Neuronal stem cell (in vitro differentiated cells): ENCODE measurements at regions not wholly inside any gene's neighbourhood (a gene's known extent, or its start where the extent isn't known, plus 50 kb on each side); places are given as distances from the start of the nearest gene placed in this dataset.

ENCODE experiments used
- DNase-seq: peaks from one replicate; pipeline ENCODE4 v3.0.0-alpha.2; 2013; ENCODE audit warnings: low spot score
- H2AFZ ChIP-seq: one replicate; pipeline ENCODE4 v1.6.1; 2013; ENCODE audit warnings: mild to moderate bottlenecking, low read length, inconsistent platforms
- H2AK5ac ChIP-seq: 2 replicates; pipeline ENCODE4 v1.6.1; 2013; ENCODE audit warnings: low read depth, mild to moderate bottlenecking, inconsistent platforms, low read length, moderate library complexity, mixed read lengths
- H2BK120ac ChIP-seq: 2 replicates; pipeline ENCODE4 v1.6.1; 2013; ENCODE audit warnings: low read depth, mild to moderate bottlenecking, inconsistent platforms, low read length, moderate library complexity, mixed read lengths
- H2BK12ac ChIP-seq: one replicate; pipeline ENCODE4 v1.6.1; 2013; ENCODE audit warnings: low read length, inconsistent platforms
- H2BK15ac ChIP-seq: 2 replicates; pipeline ENCODE4 v1.6.1; 2013; ENCODE audit warnings: mild to moderate bottlenecking, low read length, inconsistent platforms, mixed read lengths
- H2BK5ac ChIP-seq: one replicate; pipeline ENCODE4 v1.6.1; 2013; ENCODE audit warnings: inconsistent platforms, mild to moderate bottlenecking, low read length, moderate library complexity
- H3K14ac ChIP-seq: one replicate; pipeline ENCODE4 v1.6.1; 2013; ENCODE audit warnings: low read length, inconsistent platforms
- H3K18ac ChIP-seq: 2 replicates; pipeline ENCODE4 v1.6.1; 2013; ENCODE audit warnings: low read length, inconsistent platforms
- H3K23ac ChIP-seq: 2 replicates; pipeline ENCODE4 v1.6.1; 2013; ENCODE audit warnings: low read depth, mild to moderate bottlenecking, mixed read lengths, low read length, inconsistent platforms; ENCODE audit not compliant: poor library complexity
- H3K27ac ChIP-seq: replicated peaks from 3 replicates; pipeline ENCODE4 v1.5.1; 2013; ENCODE audit warnings: low read length, inconsistent platforms
- H3K27me3 ChIP-seq, 3 experiments: 2 replicates each; pipeline ENCODE4 v1.6.1; 2013; ENCODE audit warnings: low read length in 3 of 3, mild to moderate bottlenecking in 2 of 3, inconsistent platforms in 1 of 3, low read depth in 1 of 3, mixed read lengths in 1 of 3, moderate library complexity in 1 of 3; ENCODE audit not compliant: control insufficient read depth in 3 of 3, insufficient read depth in 3 of 3
- H3K36me3 ChIP-seq, 2 donors: replicated peaks in 1 of 2; 2 replicates each; pipeline ENCODE4 v1.6.1; 2013; ENCODE audit warnings: low read length in 2 of 2; ENCODE audit not compliant: control insufficient read depth in 2 of 2, insufficient read depth in 2 of 2
- H3K4ac ChIP-seq: 2 replicates; pipeline ENCODE4 v1.6.1; 2013; ENCODE audit warnings: inconsistent platforms, mild to moderate bottlenecking, low read length, moderate library complexity
- H3K4me1 ChIP-seq, 2 donors: 1 replicate in 1 of 2; 2 replicates in 1 of 2; pipeline ENCODE4 v1.6.1; 2013; ENCODE audit warnings: low read length in 2 of 2, low read depth in 1 of 2; ENCODE audit not compliant: control insufficient read depth in 2 of 2, insufficient read depth in 1 of 2
- H3K4me2 ChIP-seq: one replicate; pipeline ENCODE4 v1.6.1; 2013; ENCODE audit warnings: mild to moderate bottlenecking, low read length, inconsistent platforms; ENCODE audit not compliant: insufficient read depth, poor library complexity, severe bottlenecking
- H3K4me3 ChIP-seq, 2 donors: 2 replicates each; pipeline ENCODE4 v1.5.1; 2013; ENCODE audit warnings: low read length in 2 of 2, mild to moderate bottlenecking in 2 of 2, inconsistent platforms in 1 of 2, moderate library complexity in 1 of 2
- H3K79me1 ChIP-seq: one replicate; pipeline ENCODE4 v1.6.1; 2013; ENCODE audit warnings: low read depth, mild to moderate bottlenecking, inconsistent platforms, low read length, moderate library complexity
- H3K9ac ChIP-seq: one replicate; pipeline ENCODE4 v1.6.1; 2013; ENCODE audit warnings: mild to moderate bottlenecking, low read depth, low read length, inconsistent platforms; ENCODE audit not compliant: poor library complexity
- H3K9me3 ChIP-seq, 2 donors: replicated peaks in 1 of 2; 2 replicates each; pipeline versions ENCODE3 to v1.6.1; 2013; ENCODE audit warnings: low read length in 2 of 2, mild to moderate bottlenecking in 2 of 2, inconsistent platforms in 1 of 2, low read depth in 1 of 2, mixed read lengths in 1 of 2, moderate library complexity in 1 of 2; ENCODE audit not compliant: control insufficient read depth in 2 of 2, insufficient read depth in 1 of 2
- H4K8ac ChIP-seq: one replicate; pipeline ENCODE4 v1.6.1; 2013; ENCODE audit warnings: low read depth, mild to moderate bottlenecking, inconsistent platforms, low read length, moderate library complexity
- H4K91ac ChIP-seq: one replicate; pipeline ENCODE4 v1.6.1; 2013; ENCODE audit warnings: low read length, low read depth, mild to moderate bottlenecking, inconsistent platforms; ENCODE audit not compliant: poor library complexity
- WGBS, 2 donors: extraction: QIAGEN DNeasy Blood & Tissue Kit; methylation state at CpG; one replicate each; pipeline ENCODE4 v1.1.7; 2013; ENCODE audit warnings: missing lambda C conversion rate in 2 of 2, mixed read lengths in 1 of 2; ENCODE audit not compliant: insufficient read length in 2 of 2, insufficient replicate concordance in 1 of 2; ENCODE audit errors: extremely low coverage in 2 of 2; 5-methylcytosine and 5-hydroxymethylcytosine counted together

GRCh38 chr6:128801621-128802020 is 81.3 kb upstream of the LAMA2 start:
- Histone ChIP-seq H3K79me1 (no peaks in the 10 kb centered on the region), H3K36me3 (no peaks in the 10 kb centered on the region), H3K18ac (no peak overlapping the region), H3K9me3 (no peaks in the 10 kb centered on the region), H3K9ac (no peak overlapping the region), H2BK15ac (no peak overlapping the region), H3K4me1 (no peaks in the 10 kb centered on the region), H2AFZ (no peak overlapping the region), H3K27ac (no peak overlapping the region), H2BK12ac (no peak overlapping the region), H3K4me3 (no peak overlapping the region), H4K8ac (no peak overlapping the region), H3K4me2 (no peak overlapping the region), H2BK5ac (no peak overlapping the region), H3K27me3 (no peaks in the 10 kb centered on the region), H4K91ac (no peak overlapping the region), H2AK5ac (no peak overlapping the region), H3K14ac (no peak overlapping the region), H3K23ac (no peak overlapping the region), H2BK120ac (no peak overlapping the region), H3K4ac (no peak overlapping the region)
- no peak for DNase-seq

GRCh38 chr6:128784266-128784665 is 98.7 kb upstream of the LAMA2 start:
- no peak overlapping the region for H2BK5ac ChIP-seq
- H4K8ac ChIP-seq, result no peak overlapping the region
- H2BK15ac ChIP-seq, result no peak overlapping the region
- no peak overlapping the region for H4K91ac ChIP-seq
- no peak overlapping the region for H2BK12ac ChIP-seq
- no peak overlapping the region for H3K4me3 ChIP-seq
- H3K4me2 ChIP-seq, result no peak overlapping the region
- no peak overlapping the region for H3K27ac ChIP-seq
- no peak for DNase-seq
- no CpG with 5 or more reads among the region's 3 CpGs for WGBS, 2 donors
- no peaks in the 10 kb centered on the region for H3K79me1 ChIP-seq
- no peaks in the 10 kb centered on the region for H3K4me1 ChIP-seq
- H3K9me3 ChIP-seq, result no peaks in the 10 kb centered on the region
- H2AK5ac ChIP-seq, result no peak overlapping the region
- no peak overlapping the region for H2BK120ac ChIP-seq
- no peak overlapping the region for H3K4ac ChIP-seq
- no peaks in the 10 kb centered on the region for H3K27me3 ChIP-seq
- no peak overlapping the region for H3K14ac ChIP-seq
- H2AFZ ChIP-seq, result no peak overlapping the region
- H3K9ac ChIP-seq, result no peak overlapping the region
- H3K36me3 ChIP-seq, result no peaks in the 10 kb centered on the region
- H3K18ac ChIP-seq, result no peak overlapping the region
- no peak overlapping the region for H3K23ac ChIP-seq

- no peak overlapping the region for H4K8ac ChIP-seq
- H3K14ac ChIP-seq, result no peak overlapping the region
- no peaks in the 10 kb centered on the region for H3K4me1 ChIP-seq
- no peak overlapping the region for H3K27ac ChIP-seq
- H3K9ac ChIP-seq, result no peak overlapping the region
- no peak overlapping the region for H2AFZ ChIP-seq
- H2BK120ac ChIP-seq, result no peak overlapping the region
- H3K4me2 ChIP-seq, result no peak overlapping the region
- no peak overlapping the region for H2BK15ac ChIP-seq
- no peaks in the 10 kb centered on the region for H3K36me3 ChIP-seq
- no CpG with 5 or more reads among the region's 2 CpGs for WGBS, 2 donors
- H2BK5ac ChIP-seq, result no peak overlapping the region
- H3K9me3 ChIP-seq, result peaks cover 0 to 3% of the 10 kb centered on the region in 2 donors
- no peak overlapping the region for H3K4me3 ChIP-seq
- H3K27me3 ChIP-seq, result no peaks in the 10 kb centered on the region
- H2AK5ac ChIP-seq, result no peak overlapping the region
- no peak overlapping the region for H3K23ac ChIP-seq
- no peak overlapping the region for H3K4ac ChIP-seq
- no peak for DNase-seq
- no peaks in the 10 kb centered on the region for H3K79me1 ChIP-seq
- peak overlapping the region; percentile 28 for H3K18ac ChIP-seq
- no peak overlapping the region for H4K91ac ChIP-seq
- H2BK12ac ChIP-seq, result no peak overlapping the region
These were observed 114.8 kb upstream of the LAMA2 start for GRCh38 chr6:128768187-128768586.

GRCh38 chr6:128767705-128768104 is 115.2 kb upstream of the LAMA2 start:
- no CpG with 5 or more reads among the region's 1 CpG for WGBS, 2 donors
- H3K4ac ChIP-seq, result no peak overlapping the region
- no peak overlapping the region for H3K4me3 ChIP-seq

More at GRCh38 chr6:128767705-128768104, 115.2 kb upstream of the LAMA2 start:
- no peak overlapping the region for H3K27ac ChIP-seq
- no peaks in the 10 kb centered on the region for H3K4me1 ChIP-seq
- H2AFZ ChIP-seq, result no peak overlapping the region
- peak overlapping the region; percentile 28 for H3K18ac ChIP-seq
- no peaks in the 10 kb centered on the region for H3K79me1 ChIP-seq
- no peak overlapping the region for H2BK12ac ChIP-seq
- no peak overlapping the region for H3K23ac ChIP-seq
- no peak overlapping the region for H4K8ac ChIP-seq
- no peak overlapping the region for H4K91ac ChIP-seq
- H2AK5ac ChIP-seq, result no peak overlapping the region
- H3K36me3 ChIP-seq, result no peaks in the 10 kb centered on the region
- DNase-seq, result no peak
- no peak overlapping the region for H2BK120ac ChIP-seq
- H3K27me3 ChIP-seq, result no peaks in the 10 kb centered on the region
- peaks cover 0 to 3% of the 10 kb centered on the region in 2 donors for H3K9me3 ChIP-seq
- no peak overlapping the region for H3K14ac ChIP-seq
- no peak overlapping the region for H3K9ac ChIP-seq
- no peak overlapping the region for H2BK5ac ChIP-seq
- no peak overlapping the region for H3K4me2 ChIP-seq
- H2BK15ac ChIP-seq, result no peak overlapping the region
